ENCODE measurements at regions not wholly inside any gene's neighbourhood (a gene's known extent, or its start where the extent isn't known, plus 50 kb on each side); places are given as distances from the start of the nearest gene placed in this dataset.

- no peak for TF ChIP-seq EZH2 (IDR thresholded peaks at IDR 0.05; ENCODE audit: low read depth)
- TF ChIP-seq CTCF (conservative IDR thresholded peaks at IDR 0.05): no peak
Observed at GRCh38 chr2:150027164-150027563, 439.6 kb upstream of the MMADHC start.

Data from PC-9 (cell line).